MM.1S (cell line): ENCODE measurements at regions not wholly inside any gene's neighbourhood (a gene's known extent, or its start where the extent isn't known, plus 50 kb on each side); places are given as distances from the start of the nearest gene placed in this dataset.

ENCODE experiments used
- CTCF ChIP-seq: fragments of 300-600 bp; sonication (generic); IDR thresholded peaks from 2 replicates; pipeline ENCODE4 v1.5.1; 2016; ENCODE audit warnings: antibody characterized with exemption, low read length, mixed read lengths
- EZH2 ChIP-seq: fragments of 300-600 bp; sonication (generic); optimal IDR thresholded peaks from 2 replicates; pipeline ENCODE3; 2017; ENCODE audit warnings: low read depth, mild to moderate bottlenecking, antibody characterized with exemption, low read length, mixed read lengths

GRCh38 chr2:189258616-189259365, 79.2 kb upstream of the COL5A2 start:
- no peak for TF ChIP-seq CTCF
- TF ChIP-seq EZH2: no peak
